HG02588 (cell line): ENCODE measurements at regions not wholly inside any gene's neighbourhood (a gene's known extent, or its start where the extent isn't known, plus 50 kb on each side); places are given as distances from the start of the nearest gene placed in this dataset.
"Not testable (repeated sequence)": the region's sequence is repeated elsewhere in the genome, so short reads cannot be mapped to it uniquely, and the experiment has no call there.

Experiments used
- ATAC-seq: cut with Tn5 transposase; IDR thresholded peaks from one replicate; pipeline ENCODE4 v1.9.1; 2021; ENCODE audit warnings: mild to moderate bottlenecking, moderate library complexity; ENCODE audit not compliant: unreplicated experiment

GRCh38 chr12:131272283-131272814, 318.6 kb downstream of the ADGRD1 start:
- not testable (repeated sequence) for ATAC-seq

- no peak for ATAC-seq
Measured at GRCh38 chr12:131273291-131273845, 319.7 kb downstream of the ADGRD1 start.

- no peak for ATAC-seq
Measured at GRCh38 chr12:131274061-131274460, 320.4 kb downstream of the ADGRD1 start.

GRCh38 chr12:131274906-131275305, 321.2 kb downstream of the ADGRD1 start:
- no peak for ATAC-seq

GRCh38 chr12:131275824-131276223, 322.1 kb downstream of the ADGRD1 start:
- no peak for ATAC-seq

GRCh38 chr12:131276501-131277185, 322.9 kb downstream of the ADGRD1 start:
- ATAC-seq: no peak

- not testable (repeated sequence) for ATAC-seq
Measured at GRCh38 chr12:131277186-131278091, 323.7 kb downstream of the ADGRD1 start.

GRCh38 chr12:131278451-131279115, 324.9 kb downstream of the ADGRD1 start:
- ATAC-seq: not testable (repeated sequence)

- ATAC-seq: no peak
Measured at GRCh38 chr12:131279281-131279921, 325.7 kb downstream of the ADGRD1 start.

- no peak for ATAC-seq
Measured at GRCh38 chr12:131280426-131280825, 326.7 kb downstream of the ADGRD1 start.

GRCh38 chr12:131281016-131281415, 327.3 kb downstream of the ADGRD1 start:
- ATAC-seq: no peak

- no peak for ATAC-seq
Measured at GRCh38 chr12:131282292-131283080, 328.8 kb downstream of the ADGRD1 start.

GRCh38 chr12:131283191-131283861, 329.6 kb downstream of the ADGRD1 start:
- no peak for ATAC-seq

- not testable (repeated sequence) for ATAC-seq
Measured at GRCh38 chr12:131283862-131284825, 330.4 kb downstream of the ADGRD1 start.

- ATAC-seq: not testable (repeated sequence)
Measured at GRCh38 chr12:131284954-131285904, 331.5 kb downstream of the ADGRD1 start.

GRCh38 chr12:131285905-131286295, 332.2 kb downstream of the ADGRD1 start:
- ATAC-seq: not testable (repeated sequence)

GRCh38 chr12:131286301-131286700, 332.6 kb downstream of the ADGRD1 start:
- not testable (repeated sequence) for ATAC-seq
